HG02642 (cell line): ENCODE measurements at regions not wholly inside any gene's neighbourhood (a gene's known extent, or its start where the extent isn't known, plus 50 kb on each side); places are given as distances from the start of the nearest gene placed in this dataset.

Experiments used
- ATAC-seq: cut with Tn5 transposase; IDR thresholded peaks from one replicate; pipeline ENCODE4 v1.9.1; 2021; ENCODE audit warnings: mild to moderate bottlenecking; ENCODE audit not compliant: unreplicated experiment, poor library complexity

DNA sequence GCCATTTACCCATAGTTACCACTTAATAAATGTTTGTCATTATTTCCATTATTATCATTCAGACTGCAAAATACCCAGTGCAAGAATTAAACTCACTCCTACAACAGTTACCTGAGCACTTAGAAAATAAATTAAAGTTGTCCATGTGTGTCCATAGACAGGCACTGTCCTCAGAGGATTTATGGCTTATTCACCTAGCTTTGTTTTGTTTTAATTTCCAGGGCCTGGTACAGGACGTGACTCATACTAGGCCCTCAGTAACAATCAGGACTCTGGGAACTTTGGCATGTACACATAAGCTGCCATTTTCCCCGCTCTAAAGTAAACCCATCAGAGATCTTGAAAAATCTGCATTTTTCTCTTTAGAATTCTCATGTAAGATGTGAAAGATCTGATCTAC, 458.5 kb upstream of the ARRDC4 start:
- ATAC-seq, result no peak

DNA sequence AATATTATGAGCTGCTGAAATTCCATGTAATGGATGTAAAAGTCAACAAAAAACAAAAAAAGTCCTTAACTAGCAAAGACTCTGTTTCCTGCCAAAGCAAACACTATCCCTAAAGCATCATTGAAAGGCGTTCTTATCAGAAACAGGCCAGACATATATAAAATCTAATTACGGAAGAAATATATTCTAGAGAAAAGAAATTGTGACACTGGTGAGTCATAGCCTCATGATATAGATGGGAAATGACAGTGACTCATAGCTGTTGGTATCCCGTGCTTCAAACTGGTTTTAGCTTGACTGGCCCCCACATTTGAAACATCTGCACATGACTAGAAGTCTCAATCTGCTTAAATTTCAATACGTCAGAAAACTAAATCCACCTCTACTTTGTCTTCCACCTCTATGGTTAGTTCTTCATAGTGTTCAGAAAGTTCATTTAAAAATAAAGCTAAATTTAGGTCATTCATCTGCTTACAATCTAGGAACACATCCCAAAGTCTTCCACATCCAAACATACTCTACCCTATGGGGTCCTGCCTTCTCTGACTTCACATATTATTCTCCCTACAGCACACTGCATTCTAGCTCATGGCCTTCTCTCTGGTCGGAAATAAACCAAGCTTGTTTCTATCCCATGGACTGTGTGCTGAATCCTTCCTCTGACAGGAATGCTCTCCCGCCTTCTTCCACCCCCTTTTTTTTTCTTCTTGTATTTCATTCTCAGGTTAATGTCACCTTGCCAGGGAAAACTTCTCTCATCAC, 456.3 kb upstream of the ARRDC4 start:
- ATAC-seq, result no peak

DNA sequence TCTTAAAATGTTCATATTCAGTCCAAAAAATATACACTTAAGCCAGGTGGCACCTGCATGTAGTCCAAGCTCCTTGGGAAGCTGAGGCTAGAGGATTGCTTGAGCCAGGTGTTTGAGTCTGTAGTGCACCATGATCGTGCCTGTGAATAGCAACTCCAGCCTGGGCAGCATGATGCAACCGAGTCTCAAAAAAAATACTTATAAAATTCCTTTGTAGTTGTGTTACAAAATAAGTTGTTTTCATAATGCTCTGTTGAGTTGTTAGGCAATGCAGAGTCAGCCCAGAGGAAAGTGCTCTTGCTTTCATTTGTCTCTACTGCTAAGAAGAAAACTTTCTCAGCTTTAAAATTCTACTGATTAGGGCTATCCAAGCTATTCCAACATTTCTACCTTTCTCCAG, 442.8 kb upstream of the ARRDC4 start:
- no peak for ATAC-seq

DNA sequence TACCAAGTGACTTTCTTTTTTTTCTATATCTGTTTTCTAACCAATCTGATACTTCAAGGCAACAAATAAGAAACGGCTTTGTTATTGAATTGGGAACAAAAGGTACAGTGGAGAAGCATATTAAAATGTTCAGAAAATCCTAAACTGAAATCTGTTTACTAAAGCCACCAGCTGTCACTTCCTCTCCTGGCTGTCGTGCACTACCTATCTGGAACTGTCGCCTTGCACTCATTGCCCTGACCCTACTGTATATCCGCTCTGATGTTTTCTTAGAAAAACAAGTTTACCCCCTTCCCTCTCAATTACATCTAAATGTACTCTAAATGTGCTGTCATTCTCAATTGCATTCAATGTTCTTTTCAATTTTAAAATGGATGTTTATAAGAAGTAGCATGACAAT, 439.8 kb upstream of the ARRDC4 start:
- no peak for ATAC-seq

DNA sequence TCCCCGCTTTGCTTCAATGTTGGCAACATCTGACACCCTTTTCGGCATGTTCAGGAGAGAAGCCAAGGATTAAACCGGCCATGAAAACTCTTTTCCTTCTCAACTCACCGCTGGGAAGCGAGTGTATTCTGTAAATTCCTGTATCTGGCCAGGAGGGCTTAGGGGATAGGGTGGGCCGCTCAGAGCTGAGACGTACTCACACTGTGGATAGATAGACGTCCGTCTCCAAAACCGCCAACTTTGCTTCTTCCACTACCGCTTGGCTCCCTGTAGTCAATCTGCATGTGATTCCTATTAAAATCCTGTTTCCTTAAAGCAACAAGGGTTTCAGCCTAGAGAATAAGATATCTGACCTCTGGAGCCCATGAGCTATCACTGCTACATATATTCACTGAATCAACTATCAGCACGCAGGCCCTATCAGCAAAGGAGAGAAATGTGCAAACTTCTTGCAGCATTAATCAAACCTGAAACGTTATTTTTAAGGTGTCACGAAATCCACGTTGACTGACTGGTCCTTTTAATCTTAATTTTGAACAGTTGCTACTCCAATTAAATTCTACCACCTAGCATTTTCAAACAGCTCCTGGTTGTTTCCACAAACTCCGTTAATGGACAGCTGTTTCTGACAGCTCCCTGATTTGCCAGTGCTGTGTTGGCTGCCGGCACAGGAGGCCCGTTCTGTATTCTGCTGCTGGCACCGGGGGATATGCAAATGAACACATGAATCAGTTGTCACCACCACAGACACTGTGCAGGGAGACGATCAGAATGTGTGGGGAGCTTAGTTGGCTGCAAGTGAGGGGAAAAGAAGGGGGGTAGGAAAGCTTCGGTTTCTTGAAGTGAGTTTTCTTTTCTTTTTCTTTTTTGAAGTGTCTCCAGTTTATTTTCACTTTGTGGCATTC, 438.9 kb upstream of the ARRDC4 start:
- ATAC-seq, result no peak

GRCh38 chr15:97522347-97522746, 438.2 kb upstream of the ARRDC4 start:
- ATAC-seq, result no peak

DNA sequence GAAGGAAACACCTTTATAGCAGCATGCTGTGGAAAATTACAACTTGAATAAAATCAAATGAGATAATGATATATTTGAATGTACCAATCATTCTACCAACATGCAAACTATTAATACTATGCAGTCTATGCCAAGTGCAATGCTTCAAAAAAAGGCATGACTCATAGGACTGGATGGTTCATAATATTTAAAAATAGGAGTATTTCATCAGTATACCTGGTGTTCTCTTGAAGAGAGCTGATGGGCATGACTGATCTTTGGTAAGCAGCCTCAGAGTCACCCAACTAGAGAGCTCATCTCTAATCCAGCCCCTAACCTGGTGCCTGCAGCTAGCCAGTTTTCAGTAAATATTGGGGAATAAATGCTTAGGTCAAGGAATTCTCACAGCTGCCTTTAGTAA, 434.7 kb upstream of the ARRDC4 start:
- no peak for ATAC-seq

DNA sequence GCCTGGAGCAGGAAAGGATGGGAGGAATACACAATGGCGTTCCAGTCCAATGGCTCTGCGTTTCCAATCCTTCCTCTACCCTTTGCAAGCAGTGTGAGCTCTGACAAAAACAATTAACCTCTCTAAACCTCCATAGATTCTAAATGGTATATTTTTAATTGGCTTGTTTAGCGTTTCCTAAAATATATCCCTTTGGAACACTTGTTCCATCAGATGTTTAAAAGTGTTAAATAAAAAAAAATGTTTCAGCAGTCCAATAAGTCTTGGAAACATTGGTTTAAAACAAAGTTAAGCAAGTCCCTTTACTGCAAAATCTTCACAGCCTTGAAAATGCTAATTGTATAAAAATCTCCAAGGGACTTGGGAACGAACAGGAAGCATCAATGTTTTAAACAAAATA, 432.3 kb upstream of the ARRDC4 start:
- no peak for ATAC-seq

DNA sequence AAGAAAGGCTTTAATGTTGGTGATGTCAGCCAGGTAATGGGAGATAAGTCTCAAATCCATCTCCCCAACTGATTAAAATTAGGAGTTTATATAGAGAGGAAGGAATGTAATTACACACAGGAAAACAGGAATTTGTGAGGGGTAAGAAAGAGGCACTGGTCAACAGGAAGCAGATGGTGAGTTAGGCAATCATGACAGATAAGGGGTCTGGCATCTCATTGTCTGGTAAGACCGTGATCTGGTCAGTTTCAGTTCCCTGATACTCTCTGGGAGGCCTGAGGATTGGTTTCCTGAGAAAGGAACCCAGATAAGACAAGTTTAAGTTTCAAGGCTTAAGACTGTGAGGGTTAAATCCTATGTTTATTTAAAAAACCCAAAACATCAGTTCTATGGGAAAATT, 414.7 kb upstream of the ARRDC4 start:
- ATAC-seq, result no peak

- no peak for ATAC-seq
Observed at GRCh38 chr15:97547381-97547780, 413.1 kb upstream of the ARRDC4 start.

DNA sequence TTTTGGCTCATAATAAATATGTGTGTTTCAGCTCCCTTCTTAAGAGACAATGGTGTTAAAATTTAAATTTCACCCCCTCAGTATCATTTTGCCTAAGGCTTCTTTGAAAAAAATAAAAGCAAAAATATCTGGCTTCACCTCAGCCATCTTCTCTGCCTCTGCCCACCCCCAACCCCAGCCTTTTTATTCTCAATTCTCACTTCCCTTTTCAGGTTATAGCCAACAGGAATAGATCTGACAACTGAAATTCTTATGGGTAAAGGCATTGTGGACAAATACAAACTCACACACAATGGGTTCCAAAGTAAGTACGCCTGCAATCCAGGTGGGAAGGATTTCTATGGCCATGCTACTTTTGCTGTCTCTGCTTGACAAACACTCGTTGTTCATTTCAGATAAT, 399.0 kb upstream of the ARRDC4 start:
- no peak for ATAC-seq

DNA sequence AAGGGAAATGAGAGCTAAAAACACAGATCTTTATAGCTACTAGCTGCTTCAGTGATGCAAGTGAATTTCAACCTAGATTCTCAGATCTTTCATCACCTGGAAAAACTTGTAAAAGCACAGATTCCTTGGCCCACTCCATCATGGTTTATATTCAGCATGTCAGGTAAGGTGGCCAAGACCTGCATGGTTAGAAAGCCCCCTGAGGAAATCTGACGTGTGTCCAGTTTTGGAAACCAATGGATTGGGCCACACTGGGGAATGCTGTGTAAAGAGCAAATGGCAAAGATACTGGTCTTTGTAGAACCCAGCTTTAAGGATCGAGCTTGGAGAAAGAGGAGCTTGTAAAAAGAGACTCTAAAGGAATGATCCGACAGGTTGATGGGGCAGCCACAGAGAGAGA, 397.0 kb upstream of the ARRDC4 start:
- no peak for ATAC-seq

DNA sequence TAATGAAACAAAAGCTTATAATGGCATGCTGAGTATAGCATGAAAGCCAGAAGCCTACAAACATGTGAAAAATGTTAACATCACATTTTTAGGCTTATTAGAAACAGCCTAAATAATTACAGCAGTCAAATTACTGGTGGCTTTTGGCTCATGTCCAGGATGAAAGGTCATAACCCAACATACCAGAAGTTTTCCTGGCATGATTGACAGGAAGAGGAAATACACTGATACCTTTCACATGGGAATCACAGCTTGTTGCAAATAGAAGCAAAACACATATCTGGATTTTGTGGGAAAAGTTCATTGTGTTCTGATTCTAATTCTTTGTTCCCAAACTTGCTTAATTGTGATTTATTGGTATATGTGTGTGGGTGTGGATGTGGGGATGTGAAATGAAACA, 393.5 kb upstream of the ARRDC4 start:
- ATAC-seq, result no peak

GRCh38 chr15:97567411-97567810, 393.1 kb upstream of the ARRDC4 start:
- ATAC-seq, result no peak

- ATAC-seq, result no peak
Observed at GRCh38 chr15:97576929-97577645, 383.4 kb upstream of the ARRDC4 start.

DNA sequence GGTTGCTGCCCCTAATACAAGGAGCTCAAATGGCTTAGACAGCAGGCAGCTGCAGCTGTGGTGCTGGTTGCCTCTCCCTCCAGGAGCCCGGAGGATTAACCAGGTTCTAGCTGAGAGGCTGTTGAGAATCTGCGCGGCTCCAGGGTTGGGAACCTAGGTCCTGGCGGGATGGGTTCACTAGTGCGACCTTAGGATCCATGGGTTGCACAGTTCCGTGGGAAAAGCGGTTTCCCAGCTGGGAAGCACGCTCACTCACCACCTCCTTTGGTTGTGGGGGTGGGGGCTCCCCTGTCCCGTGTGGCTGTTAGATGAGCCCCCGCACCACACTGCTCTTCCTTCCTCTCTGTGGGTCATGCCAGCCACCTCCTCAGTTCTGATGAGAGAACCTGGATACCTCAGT, 375.1 kb upstream of the ARRDC4 start:
- ATAC-seq, result no peak

DNA sequence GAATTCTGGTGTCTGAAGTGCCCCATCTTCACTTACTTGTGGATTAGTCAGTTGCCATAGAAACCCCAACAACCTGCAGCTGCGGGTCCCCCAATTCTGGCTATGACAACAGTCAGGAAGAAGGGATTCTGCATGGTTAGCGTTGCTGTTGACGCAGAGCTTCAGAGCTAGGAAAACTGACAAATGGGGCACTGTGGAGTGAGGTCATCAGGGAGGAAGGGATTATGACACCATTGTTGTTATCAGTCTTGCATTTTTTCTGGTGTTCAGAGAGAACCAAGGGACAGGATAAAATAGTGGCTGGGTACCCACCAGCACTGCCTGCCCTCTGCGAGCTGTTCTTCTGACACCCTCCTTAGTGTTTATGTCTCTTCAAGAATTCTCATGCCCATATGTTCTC, 367.7 kb upstream of the ARRDC4 start:
- ATAC-seq, result no peak

DNA sequence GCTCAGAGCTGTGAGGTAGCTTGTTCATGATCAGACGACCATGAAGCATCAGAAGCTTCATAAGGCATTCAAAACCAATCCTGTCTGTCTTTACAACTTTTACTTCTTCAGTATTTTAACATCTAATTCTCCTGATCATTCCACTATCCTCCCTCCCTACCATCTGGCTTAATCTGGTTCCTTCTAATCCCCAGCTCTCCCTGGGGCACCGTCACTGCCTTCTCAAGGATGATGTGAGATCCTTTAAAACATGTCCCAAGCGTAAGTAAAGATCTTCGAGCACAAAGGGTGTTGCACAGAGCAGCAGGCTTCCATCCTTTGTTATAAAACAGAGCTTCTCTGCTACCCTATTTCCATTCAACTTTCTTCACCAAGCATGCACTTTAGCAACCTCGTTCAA, 362.7 kb upstream of the ARRDC4 start:
- no peak for ATAC-seq

DNA sequence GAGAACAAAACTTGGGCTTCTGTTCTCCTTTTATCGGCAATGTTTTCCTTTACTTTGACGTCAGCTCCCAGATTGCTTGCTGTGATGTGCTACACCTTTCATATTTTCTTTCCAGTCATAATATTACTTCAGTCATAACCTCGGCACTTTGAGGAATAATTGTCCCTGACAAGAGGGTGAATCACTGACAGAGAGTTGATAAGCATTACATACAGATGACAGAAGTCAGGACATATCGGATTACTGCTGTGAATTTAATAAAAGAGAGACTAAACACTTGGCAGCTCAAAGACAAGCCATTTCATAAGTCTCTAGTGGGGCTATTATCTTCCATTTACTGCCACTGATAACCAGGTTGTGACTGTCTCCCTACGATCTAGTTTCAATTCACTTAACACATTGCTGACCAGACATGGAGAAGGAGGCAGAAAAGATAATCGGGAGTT, 362.1 kb upstream of the ARRDC4 start:
- no peak for ATAC-seq

DNA sequence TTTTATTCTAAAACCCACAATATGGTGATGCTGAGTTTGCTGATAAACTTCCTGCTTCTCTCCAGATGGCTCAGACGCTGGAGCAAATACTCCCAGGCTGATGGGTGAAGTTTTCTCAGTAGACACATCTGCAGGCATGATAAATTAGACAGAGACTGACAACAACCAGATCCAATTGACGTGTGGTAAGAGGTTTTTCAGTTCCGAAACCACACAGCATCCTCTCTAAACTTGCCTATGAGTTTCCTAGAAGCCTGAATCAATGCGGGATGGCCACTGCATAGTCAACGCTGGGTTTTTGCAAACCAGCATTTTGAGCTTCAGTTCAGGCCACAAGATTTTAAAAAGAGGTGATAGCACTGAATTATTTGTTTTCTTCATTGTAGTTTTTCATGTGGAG, 360.3 kb upstream of the ARRDC4 start:
- no peak for ATAC-seq

GRCh38 chr15:97604677-97605076, 355.8 kb upstream of the ARRDC4 start:
- ATAC-seq, result no peak
